22Rv1 (cell line): ENCODE measurements at regions not wholly inside any gene's neighbourhood (a gene's known extent, or its start where the extent isn't known, plus 50 kb on each side); places are given as distances from the start of the nearest gene placed in this dataset.

Source experiments
- ZFX ChIP-seq: fragments of 450-650 bp; IDR thresholded peaks from 2 replicates; pipeline ENCODE4 v1.6.1; 2017; ENCODE audit warnings: antibody characterized with exemption, borderline replicate concordance
- TF ChIP-seq, protein P1 (sequence below): fragments of 450-650 bp; IDR thresholded peaks from 2 replicates; pipeline ENCODE4 v1.5.1; 2017; ENCODE audit warnings: mild to moderate bottlenecking

- TF ChIP-seq, protein P1, sequence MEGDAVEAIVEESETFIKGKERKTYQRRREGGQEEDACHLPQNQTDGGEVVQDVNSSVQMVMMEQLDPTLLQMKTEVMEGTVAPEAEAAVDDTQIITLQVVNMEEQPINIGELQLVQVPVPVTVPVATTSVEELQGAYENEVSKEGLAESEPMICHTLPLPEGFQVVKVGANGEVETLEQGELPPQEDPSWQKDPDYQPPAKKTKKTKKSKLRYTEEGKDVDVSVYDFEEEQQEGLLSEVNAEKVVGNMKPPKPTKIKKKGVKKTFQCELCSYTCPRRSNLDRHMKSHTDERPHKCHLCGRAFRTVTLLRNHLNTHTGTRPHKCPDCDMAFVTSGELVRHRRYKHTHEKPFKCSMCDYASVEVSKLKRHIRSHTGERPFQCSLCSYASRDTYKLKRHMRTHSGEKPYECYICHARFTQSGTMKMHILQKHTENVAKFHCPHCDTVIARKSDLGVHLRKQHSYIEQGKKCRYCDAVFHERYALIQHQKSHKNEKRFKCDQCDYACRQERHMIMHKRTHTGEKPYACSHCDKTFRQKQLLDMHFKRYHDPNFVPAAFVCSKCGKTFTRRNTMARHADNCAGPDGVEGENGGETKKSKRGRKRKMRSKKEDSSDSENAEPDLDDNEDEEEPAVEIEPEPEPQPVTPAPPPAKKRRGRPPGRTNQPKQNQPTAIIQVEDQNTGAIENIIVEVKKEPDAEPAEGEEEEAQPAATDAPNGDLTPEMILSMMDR = no peak
- no peak for TF ChIP-seq ZFX
Observed at GRCh38 chr1:184253921-184254320, 132.9 kb upstream of the C1orf21 start.
